Left renal pelvis (tissue), 4 donors: ENCODE measurements at regions not wholly inside any gene's neighbourhood (a gene's known extent, or its start where the extent isn't known, plus 50 kb on each side); places are given as distances from the start of the nearest gene placed in this dataset.
"Not testable (repeated sequence)": the region's sequence is repeated elsewhere in the genome, so short reads cannot be mapped to it uniquely, and the experiment has no call there.

Experiments
- DNase-seq, 4 donors: peaks; one replicate each; pipeline ENCODE4 v3.0.0-alpha.2; 2013; ENCODE audit warnings: low read depth in 4 of 4, low spot score in 3 of 4

DNA sequence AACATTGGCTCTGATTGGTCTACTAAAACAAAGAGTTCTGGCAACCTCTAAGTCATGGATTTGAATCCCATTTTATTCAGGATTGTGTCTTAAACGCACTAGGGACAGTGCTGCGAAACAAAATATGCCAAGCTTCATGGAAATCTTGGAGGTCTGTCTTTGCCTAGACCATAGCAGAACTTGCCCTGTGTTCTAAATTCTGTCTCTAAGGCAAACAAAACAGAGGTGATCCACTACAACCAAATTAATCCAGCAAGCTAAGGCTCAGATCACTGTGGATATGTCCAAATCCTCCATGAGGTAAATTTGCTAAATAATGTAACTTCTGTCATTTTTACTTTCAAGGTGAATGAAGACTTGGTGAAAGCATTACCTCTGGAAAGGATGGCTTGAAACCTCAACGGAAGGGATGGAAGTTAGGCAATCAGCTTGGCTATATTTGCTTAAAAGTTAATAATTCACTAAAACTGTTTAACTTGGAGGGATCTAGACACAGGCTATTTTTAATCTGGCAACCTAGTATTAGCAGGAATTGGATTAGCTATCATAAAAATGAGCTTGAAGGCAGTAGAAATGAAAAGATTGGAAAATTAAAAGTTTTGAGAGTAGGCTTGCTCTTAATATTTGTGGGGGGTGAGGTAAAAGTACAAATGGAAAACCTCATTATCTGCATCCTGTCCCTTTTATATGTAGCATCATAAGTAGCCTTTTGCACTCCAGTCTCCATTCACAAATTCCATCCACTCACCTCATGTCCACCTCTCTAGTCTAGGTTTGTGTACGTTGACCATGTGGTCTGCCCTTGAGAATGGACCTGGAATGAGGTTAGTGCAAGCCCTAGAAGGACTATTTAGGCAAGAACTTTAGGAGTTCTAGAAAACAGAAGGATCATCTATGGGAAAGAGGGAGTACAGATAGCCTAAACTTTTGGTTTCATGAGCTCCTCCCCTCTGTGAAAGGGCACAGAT lies 176.2 kb downstream of the SMC2 start:
- DNase-seq: no peak

DNA sequence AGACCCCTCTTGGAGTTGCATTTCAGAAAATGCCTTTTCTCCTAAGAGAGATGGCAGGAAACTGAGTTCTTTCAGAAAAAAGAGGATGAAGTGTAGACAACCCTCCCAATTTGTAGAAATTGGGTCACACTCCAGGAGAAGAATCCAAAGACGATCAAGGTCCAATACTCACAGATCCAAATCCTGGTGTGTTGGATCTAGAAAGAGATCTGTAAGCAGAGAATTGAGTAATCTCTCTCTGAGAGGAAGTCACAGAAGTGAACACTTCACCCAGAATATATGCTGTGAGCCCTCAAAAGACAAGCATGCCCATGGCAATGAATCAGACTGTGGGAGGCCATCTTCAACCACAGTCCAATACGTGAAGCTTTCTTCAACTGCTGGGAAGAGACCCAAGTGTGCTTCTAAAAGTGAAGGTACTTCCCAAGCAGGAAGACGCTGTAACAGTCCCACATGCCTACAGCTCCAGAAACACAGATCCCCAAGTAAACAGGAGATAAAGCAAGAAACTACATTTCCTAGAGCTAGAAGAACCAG lies 182.7 kb downstream of the SMC2 start:
- no peak for DNase-seq

DNA sequence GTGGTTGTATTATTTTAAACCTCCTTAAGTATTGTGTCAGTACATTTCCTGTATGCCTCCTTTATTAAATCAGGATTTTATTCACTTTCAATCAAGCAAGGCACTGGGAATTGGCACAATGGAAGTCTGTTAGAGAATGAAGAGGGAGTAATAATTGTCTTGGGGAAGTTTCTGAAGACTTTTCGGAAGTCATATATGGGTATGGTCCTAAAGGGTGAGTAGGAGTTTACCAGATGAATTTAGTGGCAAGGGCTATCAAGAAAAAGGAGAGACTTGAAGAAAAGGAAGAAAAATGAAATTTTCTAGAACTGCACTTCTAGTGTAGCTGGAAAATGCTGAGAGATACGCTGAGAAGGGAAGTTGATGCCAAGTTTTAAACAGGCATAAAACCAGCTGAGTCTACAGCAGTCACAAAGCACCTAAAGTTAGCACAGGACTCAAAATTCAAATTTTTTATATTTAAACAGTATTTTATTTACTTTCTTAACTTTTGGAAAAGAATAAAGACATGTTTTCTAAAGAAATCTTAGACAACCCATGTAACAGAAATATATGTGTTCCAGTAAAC lies 184.9 kb downstream of the SMC2 start:
- no peak for DNase-seq

DNA sequence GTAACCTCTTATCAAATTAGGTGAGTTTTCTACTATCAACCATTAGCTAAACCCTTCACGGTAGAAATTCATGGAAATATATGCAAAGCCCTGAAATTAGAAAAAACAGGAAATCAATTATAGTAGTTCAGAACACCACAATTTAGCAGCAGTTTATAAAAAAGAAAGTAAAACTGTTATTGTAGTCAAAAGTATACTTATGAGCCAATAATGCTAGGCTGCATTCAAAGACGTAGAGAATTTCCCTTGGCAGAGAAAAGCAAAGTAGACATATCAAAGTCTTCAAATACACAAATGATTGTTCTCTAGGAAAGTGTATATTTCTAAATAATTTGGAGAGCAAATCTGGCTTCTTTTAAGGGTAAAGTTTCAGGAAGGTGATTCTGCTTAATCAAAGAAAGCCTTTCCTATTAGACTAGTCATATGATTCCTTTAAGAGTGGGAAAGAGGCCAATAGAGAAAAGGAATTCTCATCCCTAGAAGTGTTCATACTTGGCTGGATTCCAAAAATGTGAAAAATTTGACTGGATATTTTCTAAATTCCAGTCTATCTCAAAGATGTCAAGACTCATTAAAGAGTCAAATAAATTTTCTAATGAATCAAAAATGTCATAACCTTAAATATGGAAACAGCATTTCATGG lies 185.5 kb downstream of the SMC2 start:
- no peak for DNase-seq

DNA sequence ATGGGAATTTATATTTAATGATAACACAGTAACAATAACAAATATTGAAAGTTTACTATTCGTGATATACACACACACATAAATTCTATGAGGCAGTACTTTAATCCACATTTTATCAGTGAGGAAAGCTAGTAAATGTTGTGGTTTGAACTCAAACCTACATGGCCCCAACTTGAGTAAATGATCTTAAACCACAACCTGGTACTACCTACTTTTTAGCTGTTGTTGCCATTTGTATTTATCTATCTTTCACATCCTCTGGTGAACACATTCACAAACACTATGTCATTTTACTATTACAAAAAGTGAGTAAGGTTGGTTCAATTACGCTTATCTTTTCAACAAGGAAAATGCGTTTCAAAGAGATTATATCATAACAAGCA lies 186.1 kb downstream of the SMC2 start:
- DNase-seq: no peak

- DNase-seq: no peak
Observed at GRCh38 chr9:104280711-104281110, 186.6 kb downstream of the SMC2 start.

- DNase-seq: no peak
Observed at GRCh38 chr9:104286187-104286586, 192.1 kb downstream of the SMC2 start.

GRCh38 chr9:104286799-104287198 lies 192.7 kb downstream of the SMC2 start:
- DNase-seq: no peak

DNA sequence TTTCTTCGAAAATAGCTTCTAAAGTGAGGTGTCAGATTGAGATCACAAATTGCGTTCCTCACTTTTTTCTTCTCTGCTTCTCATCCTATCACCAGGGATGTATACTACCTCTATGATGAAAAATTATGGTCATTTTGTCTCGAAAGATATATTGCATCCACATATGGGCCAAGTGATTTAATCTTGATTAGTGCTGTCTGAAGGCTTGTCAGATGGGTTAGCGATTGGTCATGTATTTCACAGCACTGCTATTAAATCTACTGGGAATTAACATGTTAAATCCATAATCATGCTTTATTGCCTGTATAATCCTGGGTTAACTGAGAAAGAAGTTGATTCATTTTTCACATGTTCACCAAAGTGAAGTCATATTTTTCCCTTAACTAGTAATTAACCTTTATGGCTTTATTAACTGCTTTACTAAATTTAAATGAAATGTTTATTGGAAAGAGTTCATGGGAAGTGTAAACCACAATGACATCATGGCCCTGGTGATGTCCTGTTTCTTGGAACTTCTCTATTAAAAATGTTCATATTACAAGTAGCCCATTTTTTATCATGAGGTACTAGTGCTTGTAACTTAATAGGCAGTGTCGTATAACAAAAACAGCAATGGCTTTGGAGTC lies 193.3 kb downstream of the SMC2 start:
- DNase-seq: peak in 3 of 4 donors; percentile 16 to 36 (median 29)

DNA sequence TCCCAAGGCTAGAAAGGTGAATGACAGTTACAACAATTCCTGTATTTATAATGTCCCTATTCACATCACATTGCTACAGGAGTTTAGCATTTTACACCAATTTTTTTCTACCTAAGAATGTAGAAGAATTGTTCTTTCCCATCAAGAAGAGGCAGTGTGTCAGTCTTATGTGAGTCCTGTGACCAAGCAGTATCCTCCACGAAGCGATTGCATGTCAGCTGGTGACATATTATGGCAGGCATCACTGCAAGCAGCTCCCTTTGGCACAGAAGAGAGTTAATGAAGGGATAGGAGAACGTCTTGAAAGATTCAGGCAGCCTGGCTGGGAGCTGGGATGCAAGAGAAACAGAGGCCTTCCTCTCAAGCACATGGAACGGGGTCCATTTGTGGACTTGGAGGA lies 199.8 kb downstream of the SMC2 start:
- no peak for DNase-seq

- no peak for DNase-seq
Observed at GRCh38 chr9:104300124-104300523, 203.9 kb upstream of the OR13F1 start.

- no peak for DNase-seq
Observed at GRCh38 chr9:104301755-104302154, 202.3 kb upstream of the OR13F1 start.

DNA sequence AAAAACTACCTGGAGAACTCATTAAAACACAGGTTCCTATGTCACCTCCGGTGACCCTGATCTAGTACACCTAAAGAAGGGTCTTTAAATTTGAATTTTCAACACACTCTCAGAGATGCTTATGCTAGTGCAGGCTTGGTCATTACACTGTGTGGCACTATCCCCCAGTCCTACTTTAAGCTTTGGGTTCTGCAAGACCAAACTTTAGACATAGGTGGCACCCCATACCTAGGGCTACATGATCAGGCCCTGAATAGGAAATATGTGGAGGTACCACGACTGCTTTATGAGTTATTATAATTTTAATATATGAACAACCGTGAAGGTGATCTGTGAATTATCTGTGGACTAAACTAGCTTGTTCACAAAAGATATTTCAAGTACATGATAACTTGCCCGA lies 201.3 kb upstream of the OR13F1 start:
- DNase-seq: no peak

- DNase-seq: no peak
Observed at GRCh38 chr9:104304925-104305324, 199.1 kb upstream of the OR13F1 start.

- no peak for DNase-seq
Observed at GRCh38 chr9:104313396-104314110, 190.5 kb upstream of the OR13F1 start.

DNA sequence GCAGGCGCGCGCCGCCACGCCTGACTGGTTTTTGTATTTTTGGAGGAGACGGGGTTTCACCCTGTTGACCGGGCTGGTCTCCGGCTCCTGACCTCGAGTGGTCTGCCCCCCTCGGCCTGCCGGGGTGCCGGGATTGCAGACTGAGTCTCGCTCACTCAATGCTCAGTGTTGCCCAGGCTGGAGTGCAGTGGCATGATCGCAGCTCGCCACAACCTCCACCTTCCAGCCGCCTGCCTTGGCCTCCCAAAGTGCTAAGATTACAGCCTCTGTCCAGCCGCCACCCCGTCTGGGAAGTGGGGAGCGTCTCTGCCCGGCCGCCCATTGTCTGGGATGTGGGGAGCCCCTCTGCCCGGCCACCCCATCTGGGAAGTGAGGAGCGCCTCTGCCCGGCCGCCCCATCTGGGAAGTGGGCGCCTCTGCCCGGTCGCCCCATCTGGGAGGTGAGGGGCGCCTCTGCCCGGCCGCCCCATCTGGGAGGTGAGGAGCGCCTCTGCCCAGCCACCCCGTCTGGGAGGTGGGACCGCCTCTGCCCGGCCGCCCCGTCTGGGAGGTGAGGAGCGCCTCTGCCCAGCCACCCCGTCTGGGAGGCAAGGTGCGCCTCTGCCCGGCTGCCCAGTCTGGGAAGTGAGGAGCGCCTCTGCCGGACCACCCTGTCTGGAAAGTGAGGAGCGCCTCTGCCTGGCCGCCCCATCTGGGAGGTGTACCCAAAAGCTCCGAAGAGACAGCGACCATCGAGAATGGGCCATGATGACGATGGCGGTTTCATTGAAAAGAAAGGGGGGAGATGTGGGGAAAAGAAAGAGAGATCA lies 187.7 kb upstream of the OR13F1 start:
- not testable (repeated sequence) for DNase-seq

DNA sequence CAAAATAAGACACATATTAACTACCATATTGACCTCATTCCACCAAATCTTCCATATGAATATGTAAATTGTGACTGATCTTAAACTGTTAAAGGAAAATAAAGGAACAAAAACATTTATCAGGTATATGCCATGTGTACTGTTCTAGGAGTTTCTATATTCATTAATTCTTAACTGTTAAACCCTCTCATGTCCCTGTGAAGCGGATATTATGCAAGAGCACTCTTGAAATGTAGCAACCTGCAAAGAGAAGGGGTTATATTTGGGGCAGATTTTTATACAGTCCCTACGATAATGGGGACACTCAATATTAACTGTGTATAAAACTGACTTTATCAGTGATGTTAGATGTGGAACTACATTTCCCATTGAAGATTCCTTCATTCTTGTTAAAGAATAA lies 184.9 kb upstream of the OR13F1 start:
- DNase-seq: no peak

DNA sequence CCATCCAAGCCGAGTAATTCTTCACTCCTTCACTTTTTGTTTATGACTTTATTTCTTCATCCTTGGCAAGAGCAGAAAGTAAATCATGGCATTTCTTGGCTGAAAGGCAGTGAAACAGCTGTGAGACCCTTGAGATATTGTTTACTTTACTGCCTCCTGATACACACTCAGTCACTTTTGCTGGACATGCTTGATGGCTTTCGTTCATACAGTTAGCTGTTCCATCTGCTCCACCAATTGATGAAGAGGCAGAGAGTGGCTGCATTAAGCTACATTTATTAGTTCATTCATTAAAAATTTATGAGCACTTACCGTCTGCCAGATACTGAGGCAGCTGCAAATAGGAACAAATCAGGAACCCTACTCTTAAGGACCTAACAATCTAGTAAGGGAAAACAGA lies 184.4 kb upstream of the OR13F1 start:
- no peak for DNase-seq

DNA sequence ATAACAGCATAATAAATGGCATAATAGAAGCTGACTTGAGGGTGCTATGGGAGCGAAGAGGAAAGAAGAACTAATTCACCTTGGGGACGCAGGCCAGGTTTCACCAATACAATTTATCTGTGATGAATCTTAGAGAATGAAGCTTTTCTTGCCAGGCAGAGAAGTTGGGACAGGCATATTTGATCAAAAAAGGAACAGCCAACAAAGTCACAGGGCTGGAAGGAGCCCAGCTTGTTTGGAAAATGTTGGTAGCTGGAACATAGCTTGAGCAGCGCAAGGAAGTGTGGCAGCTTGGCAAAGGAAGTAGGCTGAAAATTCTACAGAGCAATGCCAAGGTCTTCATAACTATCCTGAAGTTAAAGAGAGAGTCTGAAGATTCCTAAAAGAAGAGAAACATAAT lies 181.5 kb upstream of the OR13F1 start:
- DNase-seq: no peak
